GM12878 (cell line): ENCODE measurements at regions not wholly inside any gene's neighbourhood (a gene's known extent, or its start where the extent isn't known, plus 50 kb on each side); places are given as distances from the start of the nearest gene placed in this dataset.

Experiments used
- BHLHE40 ChIP-seq, 2 experiments: fragments of 450-650 bp in 1 of 2; IDR thresholded peaks; 2 replicates each; pipeline ENCODE4 v1.6.1; 2011 to 2017; ENCODE audit warnings: low read depth in 2 of 2, borderline replicate concordance in 1 of 2, improper control_type of control experiment in 1 of 2, low read length in 1 of 2, mild to moderate bottlenecking in 1 of 2
- EZH2 ChIP-seq: IDR thresholded peaks from 2 replicates; pipeline ENCODE4 v1.6.1; 2012; ENCODE audit warnings: low read depth, mild to moderate bottlenecking, control low read depth, inconsistent platforms, low read length, borderline replicate concordance; ENCODE audit not compliant: control insufficient read depth
- SUZ12 ChIP-seq: fragments of 200-600 bp; sonication (generic); IDR thresholded peaks from one replicate; pipeline ENCODE4 v1.6.1; 2018; ENCODE audit warnings: antibody characterized with exemption, mild to moderate bottlenecking; ENCODE audit not compliant: unreplicated experiment

DNA sequence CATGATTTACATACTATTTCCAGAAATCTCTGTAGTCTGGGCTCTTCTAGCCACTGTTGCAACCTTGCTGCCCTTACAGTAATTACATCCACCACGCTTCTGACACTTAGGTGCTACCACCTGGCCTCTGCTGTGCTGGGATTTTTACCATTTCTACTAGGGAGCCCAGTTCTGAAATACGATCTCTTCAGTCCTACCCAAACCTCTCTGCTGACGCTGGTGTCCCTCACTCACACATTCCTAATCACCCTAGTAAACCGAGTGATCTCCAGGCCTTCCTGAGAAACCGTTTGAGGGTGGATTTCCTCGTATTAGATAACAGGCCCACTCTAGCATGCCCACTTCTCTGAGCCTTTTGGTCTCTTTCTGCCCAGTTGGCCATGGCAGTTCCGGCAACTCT lies 588.9 kb upstream of the CADM1 start:
- TF ChIP-seq SUZ12 (no peak), EZH2 (no peak), BHLHE40 (IDR thresholded peaks at IDR 0.05; ENCODE audit: borderline replicate concordance in 1 of 2, low read depth in 2 of 2, low read length in 1 of 2) (no peak)
